Loucy (cell line): ENCODE measurements at regions not wholly inside any gene's neighbourhood (a gene's known extent, or its start where the extent isn't known, plus 50 kb on each side); places are given as distances from the start of the nearest gene placed in this dataset.

Experiments
- EZH2phosphoT487 ChIP-seq: fragments of 200-600 bp; IDR thresholded peaks from 2 replicates; pipeline ENCODE4 v1.6.1; 2018; ENCODE audit warnings: antibody characterized with exemption, mild to moderate bottlenecking, moderate library complexity, borderline replicate concordance
- TF ChIP-seq, protein P1 (sequence below): fragments of 200-600 bp; sonication (generic); conservative IDR thresholded peaks from 2 replicates; pipeline ENCODE4 v1.5.1; 2014; ENCODE audit warnings: mild to moderate bottlenecking, antibody characterized with exemption, low read length

DNA sequence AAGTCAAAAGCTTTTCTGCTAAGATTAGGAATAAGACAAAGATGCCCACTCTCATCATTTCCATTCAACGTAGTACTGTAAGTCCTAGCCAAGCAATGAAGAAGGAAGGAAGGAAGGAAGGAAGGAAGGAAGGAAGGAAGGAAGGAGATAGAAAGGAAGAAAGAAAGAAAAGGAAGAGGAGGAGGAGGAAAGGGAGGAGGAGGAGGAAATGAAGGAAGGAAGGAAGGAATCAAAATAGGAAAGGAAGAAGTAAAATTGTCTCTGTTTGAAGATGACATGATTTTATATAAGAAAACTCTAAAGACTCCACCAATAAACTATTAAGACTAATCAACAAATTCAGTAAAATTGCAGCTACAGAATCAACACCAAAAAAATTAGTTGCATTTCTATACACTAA is 66.0 kb upstream of the DHRS4 start:
- TF ChIP-seq, protein P1, sequence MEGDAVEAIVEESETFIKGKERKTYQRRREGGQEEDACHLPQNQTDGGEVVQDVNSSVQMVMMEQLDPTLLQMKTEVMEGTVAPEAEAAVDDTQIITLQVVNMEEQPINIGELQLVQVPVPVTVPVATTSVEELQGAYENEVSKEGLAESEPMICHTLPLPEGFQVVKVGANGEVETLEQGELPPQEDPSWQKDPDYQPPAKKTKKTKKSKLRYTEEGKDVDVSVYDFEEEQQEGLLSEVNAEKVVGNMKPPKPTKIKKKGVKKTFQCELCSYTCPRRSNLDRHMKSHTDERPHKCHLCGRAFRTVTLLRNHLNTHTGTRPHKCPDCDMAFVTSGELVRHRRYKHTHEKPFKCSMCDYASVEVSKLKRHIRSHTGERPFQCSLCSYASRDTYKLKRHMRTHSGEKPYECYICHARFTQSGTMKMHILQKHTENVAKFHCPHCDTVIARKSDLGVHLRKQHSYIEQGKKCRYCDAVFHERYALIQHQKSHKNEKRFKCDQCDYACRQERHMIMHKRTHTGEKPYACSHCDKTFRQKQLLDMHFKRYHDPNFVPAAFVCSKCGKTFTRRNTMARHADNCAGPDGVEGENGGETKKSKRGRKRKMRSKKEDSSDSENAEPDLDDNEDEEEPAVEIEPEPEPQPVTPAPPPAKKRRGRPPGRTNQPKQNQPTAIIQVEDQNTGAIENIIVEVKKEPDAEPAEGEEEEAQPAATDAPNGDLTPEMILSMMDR, result no peak
- TF ChIP-seq EZH2phosphoT487, result no peak
